ENCODE measurements at regions not wholly inside any gene's neighbourhood (a gene's known extent, or its start where the extent isn't known, plus 50 kb on each side); places are given as distances from the start of the nearest gene placed in this dataset.

DNA sequence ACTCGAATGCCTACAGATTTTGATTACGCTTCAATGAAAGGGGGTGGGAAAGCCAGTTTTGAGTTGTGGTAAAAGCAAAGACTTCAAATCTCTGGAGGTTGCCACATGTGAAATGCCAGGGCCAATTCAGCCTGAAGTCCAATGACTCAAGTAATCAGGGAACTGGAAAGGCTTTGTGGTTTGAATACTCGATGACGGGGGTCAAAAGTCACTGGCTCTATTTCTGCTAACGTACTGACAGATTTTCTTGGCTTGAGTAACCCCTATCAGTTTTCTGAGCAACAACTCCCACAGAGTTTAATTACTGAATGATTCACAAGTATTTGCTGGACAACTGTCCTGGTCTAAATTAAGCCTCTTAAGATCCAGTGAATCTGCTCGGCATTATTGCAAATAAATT lies 152.2 kb downstream of the SIPA1L2 start:
- peak; percentile 86 for DNase-seq (ENCODE audit: low spot score)

DNA sequence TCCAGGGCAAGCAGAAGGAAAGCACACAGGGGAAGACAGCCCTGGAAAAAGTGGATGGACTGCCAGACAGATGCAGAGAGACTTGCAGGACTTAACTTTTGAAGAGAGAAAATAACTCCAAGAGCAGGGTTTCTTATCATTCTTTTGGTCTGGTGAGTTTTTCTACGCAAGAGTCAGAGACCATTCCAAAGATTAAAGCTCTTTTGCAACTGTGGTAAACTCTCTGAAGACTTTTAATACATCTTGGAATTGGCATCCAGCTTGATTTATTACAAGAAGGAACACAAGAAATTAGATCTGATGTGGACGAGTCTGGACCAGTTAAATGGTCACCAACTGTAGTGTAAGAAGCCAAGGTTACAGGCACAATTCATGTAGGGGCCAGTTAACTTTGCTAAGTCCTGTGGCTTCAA lies 153.4 kb downstream of the SIPA1L2 start:
- DNase-seq (ENCODE audit: low spot score), result no peak

DNA sequence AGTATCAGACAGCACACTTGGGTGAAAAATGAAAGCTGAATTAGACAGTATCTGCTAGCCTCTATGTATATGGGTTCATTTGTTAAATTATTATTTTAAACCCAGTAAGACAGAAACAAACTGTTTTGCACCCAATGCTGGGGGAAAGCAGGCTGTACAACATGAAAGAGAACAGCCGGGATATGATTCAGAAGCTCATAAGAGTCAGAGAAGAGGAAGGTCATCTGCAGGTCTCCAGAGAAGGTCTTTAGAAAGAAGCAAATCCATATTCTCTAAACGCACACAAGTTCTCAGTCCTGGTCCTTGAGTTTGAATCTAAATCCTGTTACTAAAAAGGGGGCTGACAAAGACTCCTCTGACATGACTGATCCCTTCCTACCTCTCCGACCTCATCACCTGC lies 155.1 kb downstream of the SIPA1L2 start:
- no peak for DNase-seq (ENCODE audit: low spot score)

DNA sequence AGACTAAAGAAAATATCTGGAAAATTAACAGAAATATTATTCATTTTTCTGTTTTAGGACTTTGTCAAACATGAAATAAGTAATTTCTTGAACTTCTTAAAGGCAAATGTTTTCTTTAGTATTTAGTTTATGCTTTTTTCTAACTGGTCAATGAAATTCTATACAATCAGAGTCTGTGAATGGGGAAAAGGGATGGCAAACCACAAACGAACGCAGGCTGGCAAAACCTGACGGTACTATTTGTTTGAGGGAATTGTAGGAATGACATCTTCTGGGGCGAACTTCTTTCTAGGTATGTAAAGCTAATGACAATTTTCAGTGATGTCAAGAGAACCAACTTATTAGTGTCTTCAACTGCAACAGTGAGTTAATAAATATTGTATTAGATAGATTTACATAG lies 156.0 kb downstream of the SIPA1L2 start:
- DNase-seq (ENCODE audit: low spot score), result no peak

DNA sequence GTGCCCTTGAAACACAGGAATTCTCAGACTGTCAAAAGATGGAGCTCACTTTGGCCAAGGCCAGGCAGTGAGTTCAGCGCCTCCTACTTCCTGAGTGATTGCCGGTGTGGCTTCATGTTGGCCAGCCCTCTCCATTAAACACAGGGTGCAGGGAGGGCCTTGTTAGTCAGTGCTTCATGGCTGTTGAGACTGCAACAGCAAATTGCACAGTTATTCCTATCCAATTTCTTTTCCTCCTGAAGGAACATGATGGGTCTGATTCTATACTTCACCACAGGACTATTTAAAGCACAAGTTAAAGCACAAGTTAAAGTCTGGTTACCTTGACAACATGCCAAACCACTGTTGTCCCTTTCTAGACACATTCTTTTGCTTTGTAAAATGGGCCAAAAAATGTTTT lies 156.6 kb downstream of the SIPA1L2 start:
- no peak for DNase-seq (ENCODE audit: low spot score)

DNA sequence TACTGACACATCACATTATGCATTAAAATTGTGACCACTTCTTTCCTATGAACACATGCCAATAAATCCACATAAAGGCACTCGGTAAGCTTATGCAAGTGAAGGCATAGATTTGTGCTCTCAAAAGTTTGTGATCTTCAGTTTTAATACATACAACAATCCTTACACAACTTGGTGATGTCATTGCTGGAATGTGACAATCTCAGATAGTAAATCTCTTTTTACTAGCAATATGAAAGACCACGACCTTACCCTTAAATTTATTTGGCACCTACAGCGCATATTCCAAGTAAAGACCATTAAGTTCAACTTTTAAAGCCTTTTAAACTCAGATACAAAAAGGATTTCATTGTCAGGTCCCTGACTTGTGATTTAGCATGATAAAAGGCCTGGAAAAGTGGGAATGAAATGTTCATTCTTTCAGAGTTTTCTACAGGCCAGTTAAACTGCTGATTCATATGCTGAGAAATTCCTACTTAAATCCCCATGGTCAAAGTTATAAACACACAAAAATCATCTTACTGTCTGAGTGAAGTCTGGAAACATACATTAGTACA lies 157.4 kb downstream of the SIPA1L2 start:
- peak; percentile 56 for DNase-seq (ENCODE audit: low spot score)

DNA sequence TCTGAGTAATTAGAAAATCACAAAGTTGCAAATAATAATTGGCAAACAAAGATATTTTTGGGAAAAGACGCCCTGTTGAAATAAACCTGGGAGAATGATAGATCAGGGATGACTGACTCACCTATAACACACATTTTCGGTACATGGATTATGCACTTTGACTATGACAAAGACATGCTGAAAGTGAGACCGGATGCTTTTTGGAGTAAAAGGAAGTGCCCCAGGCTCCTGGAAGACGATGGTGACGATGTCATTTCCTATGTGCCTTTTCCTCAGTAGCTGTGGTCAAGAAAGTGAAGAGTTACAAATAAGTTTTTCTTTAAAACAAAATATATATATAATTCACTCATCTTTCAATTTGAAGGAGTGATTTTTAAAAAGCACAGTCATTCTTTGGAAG lies 158.7 kb downstream of the SIPA1L2 start:
- DNase-seq (ENCODE audit: low spot score), result no peak

DNA sequence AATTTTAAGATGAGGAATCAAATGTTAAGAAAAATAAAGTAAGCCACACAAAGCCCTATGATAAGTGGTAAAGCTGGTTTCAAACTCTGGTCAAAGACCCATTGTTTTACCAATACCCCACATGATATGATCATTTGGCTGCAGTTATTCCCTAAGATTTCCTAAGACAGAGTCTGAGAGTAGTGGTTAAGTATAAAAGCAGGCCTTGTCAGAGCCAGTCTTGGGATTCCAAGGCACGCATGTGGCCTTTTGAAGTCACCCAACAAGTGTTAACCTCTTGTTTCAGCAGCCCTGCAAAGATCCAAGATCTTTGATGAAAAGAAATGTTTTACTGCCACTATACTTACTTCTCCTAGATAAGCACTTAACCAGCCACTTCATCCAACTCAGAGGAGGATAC lies 159.2 kb downstream of the SIPA1L2 start:
- peak; percentile 62 for DNase-seq (ENCODE audit: low spot score)

DNA sequence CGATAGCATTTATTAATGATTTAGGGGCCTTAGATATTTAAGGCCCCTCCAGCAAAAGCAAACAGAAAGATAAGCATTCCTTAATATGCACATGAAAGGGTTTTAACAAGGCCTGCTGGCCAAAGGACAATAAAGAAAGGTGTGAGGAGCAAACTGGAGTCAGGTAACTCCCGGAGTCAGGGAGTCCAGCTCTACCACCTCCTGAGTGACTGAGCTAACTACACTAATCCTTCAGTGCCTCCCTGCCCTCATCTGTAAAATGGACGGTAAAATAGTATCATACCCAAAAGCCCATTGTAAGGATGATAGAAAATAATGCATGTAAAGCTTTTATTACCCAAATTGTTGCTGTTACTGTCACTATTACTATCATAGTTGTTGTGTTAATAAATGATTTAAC lies 161.7 kb downstream of the SIPA1L2 start:
- DNase-seq (ENCODE audit: low spot score), result no peak

DNA sequence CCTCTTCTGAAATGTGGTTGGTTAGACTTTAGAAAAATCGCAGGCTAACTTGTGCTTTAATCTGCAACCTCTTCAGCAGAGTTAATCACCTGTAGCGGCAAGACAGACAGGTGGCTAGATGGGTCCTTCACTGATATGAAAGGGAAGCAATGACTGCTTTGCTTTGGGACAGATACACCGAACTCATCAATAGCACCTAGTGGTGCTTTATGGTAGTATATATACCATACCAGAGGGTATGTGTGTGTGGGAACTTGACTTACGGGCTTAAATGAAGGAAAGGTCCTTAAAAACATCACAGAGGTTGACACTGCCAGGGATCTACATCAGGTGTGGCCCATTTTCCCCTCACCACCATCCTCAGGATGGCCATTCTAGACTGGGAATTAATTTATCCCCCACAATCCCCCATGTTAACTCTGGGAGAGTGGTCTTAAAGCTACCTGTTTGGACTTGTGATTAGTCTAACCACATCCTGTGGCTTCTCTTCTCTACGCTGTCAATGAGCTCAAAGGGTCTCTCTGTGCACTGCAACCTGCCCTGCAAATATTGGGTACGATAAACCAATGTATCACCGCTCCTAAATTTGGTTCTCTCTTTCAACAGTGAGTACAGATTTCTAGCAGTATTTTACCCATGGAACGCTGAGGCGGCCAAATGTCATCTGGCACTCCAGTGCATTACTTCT lies 162.7 kb downstream of the SIPA1L2 start:
- DNase-seq (ENCODE audit: low spot score), result no peak

DNA sequence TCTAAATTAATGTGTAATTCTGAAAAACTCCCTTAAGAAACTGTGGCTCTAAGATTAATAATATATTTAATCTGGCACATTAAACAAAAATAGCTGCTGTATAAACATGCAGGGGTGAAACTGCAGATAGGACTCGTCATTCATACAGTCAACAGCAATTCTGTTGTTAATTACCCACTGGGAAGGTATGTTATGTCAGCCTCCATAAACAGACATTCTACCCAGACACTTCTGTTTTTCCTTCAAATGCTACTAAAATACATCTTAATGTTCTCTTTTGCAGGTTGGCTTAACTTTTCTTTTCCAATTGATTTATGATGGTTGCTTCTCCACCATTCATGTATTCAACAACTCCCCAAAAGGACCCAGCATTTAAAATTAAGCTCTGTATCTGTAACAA lies 165.6 kb downstream of the SIPA1L2 start:
- no peak for DNase-seq (ENCODE audit: low spot score)

DNA sequence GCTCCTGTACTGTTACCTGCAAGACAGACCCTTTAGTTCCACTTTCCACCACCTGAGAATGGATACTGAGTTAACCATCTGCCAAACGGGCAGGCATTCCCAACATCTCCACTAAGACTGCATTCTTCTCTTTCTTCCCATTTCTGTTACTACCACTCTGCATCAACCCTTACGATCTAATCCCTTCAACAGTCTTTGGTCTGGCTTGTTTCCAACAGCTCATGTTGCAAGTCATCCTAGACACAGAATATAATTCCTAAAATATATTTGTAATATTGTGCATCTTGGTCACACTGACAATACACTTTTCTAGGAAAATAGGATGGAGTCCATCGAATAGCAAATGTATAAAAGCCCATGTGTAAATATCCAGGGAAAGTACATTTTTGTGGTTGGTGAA lies 166.7 kb downstream of the SIPA1L2 start:
- DNase-seq (ENCODE audit: low spot score), result no peak

DNA sequence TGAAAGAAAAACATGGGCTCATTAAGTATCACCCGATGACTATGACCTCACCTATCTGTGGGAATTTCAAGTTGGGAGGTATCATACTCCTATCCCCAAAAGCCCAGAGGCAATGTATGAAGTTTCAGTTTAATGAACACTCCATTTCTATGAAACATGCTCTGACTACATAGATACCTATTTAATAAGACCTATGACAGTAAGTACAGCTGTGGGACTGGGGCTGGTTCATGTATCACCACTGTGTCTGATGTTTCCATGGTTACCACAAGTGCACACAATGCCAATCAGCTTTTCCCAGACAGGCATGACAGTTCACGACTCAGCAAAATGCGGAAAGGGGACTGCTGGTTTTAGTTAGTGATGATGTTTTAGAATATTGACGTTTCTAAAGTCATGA lies 167.7 kb downstream of the SIPA1L2 start:
- no peak for DNase-seq (ENCODE audit: low spot score)

DNA sequence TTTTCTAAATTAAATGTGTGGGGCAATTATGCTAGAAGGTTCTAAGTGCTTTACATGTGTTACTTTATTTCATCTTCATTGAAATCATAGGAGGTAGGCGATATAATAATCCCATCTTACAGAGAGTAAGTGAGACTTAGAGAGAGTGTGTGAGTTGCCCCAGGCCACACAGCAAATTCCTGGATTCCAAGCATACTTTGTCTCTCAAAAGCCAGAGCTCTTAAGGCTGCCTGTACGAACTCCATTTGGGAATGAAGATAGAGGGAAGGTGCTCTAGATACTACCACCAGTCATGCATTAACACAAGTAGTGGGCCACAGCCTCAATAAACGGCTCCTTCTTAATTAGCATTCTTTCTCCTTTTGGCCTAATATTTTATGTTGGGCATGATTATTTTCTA lies 170.1 kb downstream of the SIPA1L2 start:
- no peak for DNase-seq (ENCODE audit: low spot score)

DNA sequence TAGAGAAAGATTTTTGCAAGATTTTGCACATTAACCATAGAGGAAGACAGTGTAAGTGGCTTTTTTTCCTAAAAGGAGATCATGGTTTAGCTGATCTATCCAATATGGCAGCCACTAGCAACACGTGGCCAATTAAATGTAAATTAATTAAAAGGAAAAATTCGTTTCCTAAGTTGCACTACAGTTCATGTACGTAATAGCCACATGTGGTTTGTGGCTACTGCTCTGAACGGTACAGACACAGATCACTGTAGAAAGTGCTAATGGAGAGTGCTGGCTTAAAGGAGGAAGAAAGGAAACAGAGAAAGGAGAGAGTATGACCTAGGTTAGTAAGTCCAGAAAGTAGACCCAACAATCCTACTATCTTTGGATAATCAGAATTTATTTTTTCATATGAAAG lies 170.8 kb downstream of the SIPA1L2 start:
- no peak for DNase-seq (ENCODE audit: low spot score)

DNA sequence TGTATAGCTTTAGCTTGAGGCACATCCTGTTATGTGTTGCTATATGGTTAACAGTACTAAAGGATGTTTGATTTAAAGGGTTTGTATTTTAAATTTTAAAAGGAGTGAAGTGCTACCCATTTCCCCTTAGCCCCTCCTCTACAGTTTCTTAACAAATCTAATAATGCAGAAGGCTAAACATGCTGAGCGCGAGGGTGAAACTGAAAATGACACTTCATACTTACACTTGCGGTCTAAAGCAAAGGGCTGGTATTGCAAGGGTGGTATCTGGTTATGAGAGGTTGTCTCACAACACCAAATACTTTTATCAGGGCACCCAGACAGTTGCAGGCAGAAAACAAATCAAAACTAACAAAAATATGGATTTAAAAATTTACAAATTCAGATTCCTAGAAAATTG lies 172.3 kb downstream of the SIPA1L2 start:
- no peak for DNase-seq (ENCODE audit: low spot score)

DNA sequence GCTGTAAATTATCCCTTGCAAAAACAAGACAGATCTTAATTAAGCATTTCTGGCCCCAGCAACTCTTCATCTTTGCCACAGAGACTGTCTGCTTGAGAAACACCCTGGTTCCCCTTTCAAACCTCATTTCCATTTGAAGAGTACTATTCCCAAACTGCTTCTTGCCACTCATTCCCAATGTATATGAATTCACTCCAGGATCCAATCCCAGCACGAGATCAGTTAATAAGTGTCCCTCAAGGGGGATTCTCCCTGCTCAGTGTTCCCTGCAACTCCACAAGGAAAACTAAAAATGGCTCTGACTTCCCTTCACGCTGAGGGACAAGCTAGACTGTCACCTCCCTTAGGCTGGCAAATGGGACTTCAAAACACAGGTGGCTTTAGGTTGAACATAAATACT lies 173.2 kb downstream of the SIPA1L2 start:
- DNase-seq (ENCODE audit: low spot score), result no peak

DNA sequence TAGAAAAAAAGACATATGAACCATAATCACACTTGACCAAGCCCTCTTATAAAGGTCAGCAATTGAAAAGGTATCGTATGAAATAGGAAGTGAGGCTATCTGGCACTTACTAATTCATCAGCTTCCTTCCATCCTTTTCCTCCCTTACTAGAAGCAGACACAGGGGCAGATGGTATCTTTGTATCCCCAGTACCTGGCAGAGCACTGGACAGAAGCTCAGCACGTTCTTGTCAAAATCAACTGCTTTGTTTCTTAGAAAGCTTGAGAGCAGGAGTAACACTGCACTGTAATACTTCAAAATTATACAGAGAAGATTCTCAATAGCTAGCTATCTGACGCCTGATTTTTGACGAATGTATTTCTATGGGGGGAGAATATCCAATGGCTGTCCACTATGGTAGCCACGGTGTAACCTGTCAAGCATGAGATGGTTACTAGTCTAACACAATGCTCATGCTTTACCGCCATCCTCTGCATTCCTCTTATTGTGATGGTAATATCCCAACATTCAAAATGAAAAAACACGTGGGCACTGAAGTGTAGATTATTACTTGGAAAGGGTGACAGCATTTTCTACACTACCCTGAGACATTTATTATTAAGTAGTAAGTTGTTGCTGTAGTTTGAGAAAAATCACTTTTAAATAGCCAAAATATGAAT lies 175.6 kb downstream of the SIPA1L2 start:
- DNase-seq (ENCODE audit: low spot score), result no peak

DNA sequence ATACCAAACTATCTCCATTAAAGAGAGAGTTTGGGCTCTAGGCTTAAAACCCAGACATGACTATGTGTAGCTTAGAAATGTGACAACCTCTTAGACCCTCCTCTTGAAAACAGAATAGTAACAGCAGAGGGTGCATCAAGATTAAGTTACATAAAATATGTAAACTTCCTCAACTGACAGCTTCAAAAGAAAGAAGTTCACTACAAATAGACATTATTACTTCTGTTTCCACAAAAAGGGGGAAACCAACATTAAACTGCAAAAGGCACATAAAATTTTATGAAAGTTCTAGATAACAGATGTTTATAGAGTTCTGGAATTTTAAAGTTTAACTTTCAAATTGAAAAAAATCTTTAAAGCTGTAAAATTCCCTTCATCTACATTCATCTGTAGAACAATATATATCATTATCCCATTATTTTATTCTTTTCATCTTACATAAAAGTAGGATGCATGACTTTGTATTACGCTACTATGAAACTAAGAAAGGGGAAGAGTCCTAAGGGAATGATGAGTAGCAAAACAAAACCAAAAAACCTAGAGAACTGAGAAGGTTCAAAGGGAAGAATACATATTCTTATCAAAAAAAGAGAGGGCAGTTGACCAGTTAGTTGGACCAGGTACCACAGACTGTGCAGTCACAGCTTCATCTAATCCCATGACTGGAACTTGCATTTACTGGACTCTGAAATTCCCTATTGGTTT lies 177.0 kb downstream of the SIPA1L2 start:
- DNase-seq (ENCODE audit: low spot score), result no peak

DNA sequence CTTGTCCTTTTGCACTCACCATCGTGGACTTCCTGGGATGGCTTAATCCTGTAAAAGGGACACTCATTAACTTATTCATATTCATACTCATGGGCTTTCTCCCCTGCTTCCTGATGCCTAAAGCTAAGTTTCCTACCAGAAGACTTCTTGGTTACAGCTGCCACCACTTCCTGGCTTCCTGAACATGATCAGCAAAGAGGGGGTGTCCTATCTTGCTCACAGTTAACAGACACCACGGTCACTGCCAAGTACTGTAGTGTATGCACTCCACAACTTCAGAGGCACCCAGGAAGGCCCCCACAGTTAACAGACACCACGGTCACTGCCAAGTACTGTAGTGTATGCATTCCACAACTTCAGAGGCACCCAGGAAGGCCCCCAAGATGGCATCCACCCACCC lies 177.8 kb downstream of the SIPA1L2 start:
- DNase-seq (ENCODE audit: low spot score), result no peak

DNA sequence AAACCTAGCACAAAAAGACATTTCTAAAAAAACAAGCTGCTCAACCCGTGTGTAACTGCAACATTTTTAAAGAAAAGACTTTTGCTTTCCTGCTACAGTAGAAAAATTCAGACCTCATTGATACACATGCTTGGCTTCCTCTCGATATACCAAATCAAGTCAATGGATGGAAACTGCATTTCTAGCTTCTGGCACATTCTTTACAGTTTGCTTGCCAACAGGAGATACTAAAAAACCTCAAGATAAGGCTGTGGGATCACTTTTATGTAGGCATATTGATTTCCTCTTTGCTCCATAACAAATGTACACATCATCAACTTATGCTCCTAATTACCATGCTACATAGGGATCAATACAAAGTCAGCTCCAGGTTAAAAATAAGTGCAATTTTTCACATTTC lies 178.4 kb downstream of the SIPA1L2 start:
- DNase-seq (ENCODE audit: low spot score), result no peak

DNA sequence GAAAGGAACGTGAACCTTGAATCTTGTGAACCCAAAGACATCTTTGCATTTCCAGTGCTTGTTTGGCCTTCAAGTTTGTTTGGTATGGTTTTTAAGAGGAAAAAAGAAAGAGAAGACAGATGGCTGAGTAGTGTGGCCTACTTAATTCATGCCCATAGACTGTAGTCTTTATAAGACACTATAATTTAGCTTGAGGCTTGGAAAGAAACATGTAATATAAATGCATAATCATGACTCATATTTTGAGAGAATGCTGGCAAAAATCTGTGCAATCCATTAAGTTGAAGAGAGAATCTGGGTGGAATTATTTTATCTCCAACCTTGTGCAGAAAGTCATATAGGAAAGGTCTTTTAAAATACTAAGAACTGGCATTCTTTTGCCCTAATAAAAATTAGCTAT lies 179.3 kb downstream of the SIPA1L2 start:
- DNase-seq (ENCODE audit: low spot score), result no peak

DNA sequence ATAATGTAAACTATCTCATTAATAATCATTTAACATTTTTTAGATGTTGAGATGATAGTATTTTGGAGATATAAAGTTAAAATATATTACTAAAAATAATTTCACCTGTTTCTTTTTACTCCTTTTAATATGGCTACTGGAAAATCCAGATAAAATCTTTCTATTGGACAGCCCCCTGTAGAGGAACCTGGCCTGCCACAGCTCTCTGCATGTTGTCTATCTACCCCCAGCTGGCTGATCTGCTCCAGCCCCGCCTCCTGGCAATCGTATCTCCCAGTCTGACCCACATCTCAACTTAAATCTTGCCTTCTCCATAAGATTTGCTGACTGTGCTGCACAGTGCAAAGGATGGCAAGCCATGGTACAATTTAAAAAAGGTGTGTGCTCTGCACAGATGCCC lies 182.8 kb downstream of the SIPA1L2 start:
- DNase-seq (ENCODE audit: low spot score), result no peak

Measured in COLO829 (cell line).